ENCODE measurements at regions not wholly inside any gene's neighbourhood (a gene's known extent, or its start where the extent isn't known, plus 50 kb on each side); places are given as distances from the start of the nearest gene placed in this dataset.

- TF ChIP-seq ZBTB33 (IDR thresholded peaks at IDR 0.05), result no peak
- TF ChIP-seq ATF3 (IDR thresholded peaks at IDR 0.05), result no peak
- no peak for TF ChIP-seq JUND (IDR thresholded peaks at IDR 0.05)
- no peak for TF ChIP-seq FOXA2 (IDR thresholded peaks at IDR 0.05)
- no peak for TF ChIP-seq FOXA1 (IDR thresholded peaks at IDR 0.05)
These were observed 251.9 kb downstream of the EIPR1 start (continued) for GRCh38 chr2:3125761-3126130.

GRCh38 chr2:3125001-3125760 is 252.4 kb downstream of the EIPR1 start:
- H3K27ac ChIP-seq (ENCODE audit: low read depth in 1 of 2, low read length in 2 of 2), result no peak overlapping the region
- H3K36me3 ChIP-seq (ENCODE audit: control insufficient read depth in 4 of 4, insufficient read depth in 3 of 4, low read depth in 1 of 4, low read length in 3 of 4), result no peaks in the 10 kb centered on the region
- no peaks in the 10 kb centered on the region for H3K27me3 ChIP-seq (ENCODE audit: control insufficient read depth in 4 of 4, insufficient read depth in 4 of 4, low read length in 3 of 4)
- no peak for DNase-seq (ENCODE audit: low spot score)
- TF ChIP-seq MAX (IDR thresholded peaks at IDR 0.05) (no peak), CTCF (IDR thresholded peaks at IDR 0.05; ENCODE audit: low read depth, low read length, missing input control) (no peak)
- H3K4me3 ChIP-seq (ENCODE audit: low read depth in 1 of 3, low read length in 3 of 3), result no peak overlapping the region
- H3K9me3 ChIP-seq (ENCODE audit: control insufficient read depth in 4 of 4, low read length in 3 of 4), result no peaks in the 10 kb centered on the region
- no peak overlapping the region for H3K9ac ChIP-seq (ENCODE audit: low read depth in 1 of 2, low read length in 2 of 2)
- no peaks in the 10 kb centered on the region for H3K4me1 ChIP-seq (ENCODE audit: control insufficient read depth in 4 of 4, insufficient read depth in 4 of 4, low read length in 3 of 4)
- WGBS, result 90% methylated on average over 26 of the region's 26 CpGs

- WGBS, result 94% methylated on average over 2 of the region's 2 CpGs
- H3K4me1 ChIP-seq (ENCODE audit: control insufficient read depth in 4 of 4, insufficient read depth in 4 of 4, low read length in 3 of 4), result no peaks in the 10 kb centered on the region
- H3K9me3 ChIP-seq (ENCODE audit: control insufficient read depth in 4 of 4, low read length in 3 of 4), result no peaks in the 10 kb centered on the region
- no peaks in the 10 kb centered on the region for H3K27me3 ChIP-seq (ENCODE audit: control insufficient read depth in 4 of 4, insufficient read depth in 4 of 4, low read length in 3 of 4)
- H3K4me3 ChIP-seq (ENCODE audit: low read depth in 1 of 3, low read length in 3 of 3), result no peak overlapping the region
- H3K36me3 ChIP-seq (ENCODE audit: control insufficient read depth in 4 of 4, insufficient read depth in 3 of 4, low read depth in 1 of 4, low read length in 3 of 4), result no peaks in the 10 kb centered on the region
- DNase-seq (ENCODE audit: low spot score), result no peak
- TF ChIP-seq RXRA (IDR thresholded peaks at IDR 0.05) (no peak), RAD21 (IDR thresholded peaks at IDR 0.05) (no peak), SP1 (IDR thresholded peaks at IDR 0.05) (no peak), MAX (IDR thresholded peaks at IDR 0.05) (no peak), YY1 (IDR thresholded peaks at IDR 0.05) (no peak), TAF1 (conservative IDR thresholded peaks at IDR 0.05) (no peak), FOXA2 (IDR thresholded peaks at IDR 0.05) (no peak), EGR1 (IDR thresholded peaks at IDR 0.05; ENCODE audit: low read depth in 2 of 2) (no peak), HNF4A (conservative IDR thresholded peaks at IDR 0.05) (no peak), ZBTB33 (IDR thresholded peaks at IDR 0.05) (no peak), CTCF (IDR thresholded peaks at IDR 0.05; ENCODE audit: low read depth, low read length, missing input control) (no peak), ATF3 (IDR thresholded peaks at IDR 0.05) (no peak), NR2F2 (IDR thresholded peaks at IDR 0.05) (no peak), HNF4G (IDR thresholded peaks at IDR 0.05) (no peak)
- H3K27ac ChIP-seq (ENCODE audit: low read depth in 1 of 2, low read length in 2 of 2), result no peak overlapping the region
- no peak overlapping the region for H3K9ac ChIP-seq (ENCODE audit: low read depth in 1 of 2, low read length in 2 of 2)
These were observed 255.1 kb downstream of the EIPR1 start for GRCh38 chr2:3122525-3122924.

Measured in liver (tissue), 8 donors.